AG09319 (cell line): ENCODE measurements at regions not wholly inside any gene's neighbourhood (a gene's known extent, or its start where the extent isn't known, plus 50 kb on each side); places are given as distances from the start of the nearest gene placed in this dataset.
"Not testable (repeated sequence)": the region's sequence is repeated elsewhere in the genome, so short reads cannot be mapped to it uniquely, and the experiment has no call there.

Source experiments
- DNase-seq: peaks from one replicate; pipeline ENCODE4 v3.0.0-alpha.2; 2010; ENCODE audit warnings: low read depth; ENCODE audit errors: extremely low read depth
- CTCF ChIP-seq: IDR thresholded peaks from 2 replicates; pipeline ENCODE4 v1.5.1; 2011; ENCODE audit warnings: low read depth, mild to moderate bottlenecking, inconsistent platforms, low read length, moderate library complexity

- no peak for DNase-seq
- TF ChIP-seq CTCF, result no peak
Observed at GRCh38 chr1:76715474-76715873, 151.8 kb upstream of the ST6GALNAC5 start.

GRCh38 chr1:76723949-76724348 lies 143.3 kb upstream of the ST6GALNAC5 start:
- no peak for TF ChIP-seq CTCF
- no peak for DNase-seq

GRCh38 chr1:76724816-76725215 lies 142.5 kb upstream of the ST6GALNAC5 start:
- DNase-seq, result no peak
- TF ChIP-seq CTCF, result no peak

- peak; percentile 15 for DNase-seq
- TF ChIP-seq CTCF, result no peak
Observed at GRCh38 chr1:76725864-76726619, 141.2 kb upstream of the ST6GALNAC5 start.

GRCh38 chr1:76727520-76727919 lies 139.8 kb upstream of the ST6GALNAC5 start:
- TF ChIP-seq CTCF, result no peak
- DNase-seq, result no peak

GRCh38 chr1:76729142-76729541 lies 138.1 kb upstream of the ST6GALNAC5 start:
- no peak for TF ChIP-seq CTCF
- no peak for DNase-seq

- no peak for DNase-seq
- TF ChIP-seq CTCF, result no peak
Observed at GRCh38 chr1:76730027-76730426, 137.3 kb upstream of the ST6GALNAC5 start.

- not testable (repeated sequence) for DNase-seq
Observed at GRCh38 chr1:76738355-76738754, 128.9 kb upstream of the ST6GALNAC5 start.

GRCh38 chr1:76740956-76741355 lies 126.3 kb upstream of the ST6GALNAC5 start:
- not testable (repeated sequence) for DNase-seq
